Osteocyte (in vitro differentiated cells): ENCODE measurements at regions not wholly inside any gene's neighbourhood (a gene's known extent, or its start where the extent isn't known, plus 50 kb on each side); places are given as distances from the start of the nearest gene placed in this dataset.

Source experiments
- DNase-seq: peaks from one replicate; pipeline ENCODE4 v3.0.0; 2021; ENCODE audit warnings: mixed read lengths; ENCODE audit not compliant: unreplicated experiment; ENCODE audit errors: extremely low spot score
- H3K27ac Mint-ChIP-seq: one replicate; pipeline ENCODE4 v1.8.0; 2021; ENCODE audit warnings: mild to moderate bottlenecking, mixed read lengths; ENCODE audit not compliant: unreplicated experiment
- H3K27me3 Mint-ChIP-seq: one replicate; pipeline ENCODE4 v1.8.0; 2021; ENCODE audit warnings: mixed read lengths; ENCODE audit not compliant: unreplicated experiment
- H3K36me3 Mint-ChIP-seq: one replicate; pipeline ENCODE4 v1.8.0; 2021; ENCODE audit warnings: mixed read lengths; ENCODE audit not compliant: unreplicated experiment
- H3K4me1 Mint-ChIP-seq: one replicate; pipeline ENCODE4 v1.8.0; 2021; ENCODE audit warnings: mixed read lengths; ENCODE audit not compliant: unreplicated experiment
- H3K4me3 Mint-ChIP-seq: one replicate; pipeline ENCODE4 v1.8.0; 2021; ENCODE audit warnings: mild to moderate bottlenecking, moderate library complexity, mixed read lengths; ENCODE audit not compliant: unreplicated experiment
- H3K9me3 Mint-ChIP-seq: one replicate; pipeline ENCODE4 v1.8.0; 2021; ENCODE audit warnings: mixed read lengths; ENCODE audit not compliant: unreplicated experiment
- TF ChIP-seq, protein P1 (sequence below): fragments of 200-600 bp; sonication (generic); IDR thresholded peaks from 2 replicates; pipeline ENCODE4 v1.5.0; 2021; ENCODE audit warnings: antibody characterized with exemption, mild to moderate bottlenecking, moderate library complexity

DNA sequence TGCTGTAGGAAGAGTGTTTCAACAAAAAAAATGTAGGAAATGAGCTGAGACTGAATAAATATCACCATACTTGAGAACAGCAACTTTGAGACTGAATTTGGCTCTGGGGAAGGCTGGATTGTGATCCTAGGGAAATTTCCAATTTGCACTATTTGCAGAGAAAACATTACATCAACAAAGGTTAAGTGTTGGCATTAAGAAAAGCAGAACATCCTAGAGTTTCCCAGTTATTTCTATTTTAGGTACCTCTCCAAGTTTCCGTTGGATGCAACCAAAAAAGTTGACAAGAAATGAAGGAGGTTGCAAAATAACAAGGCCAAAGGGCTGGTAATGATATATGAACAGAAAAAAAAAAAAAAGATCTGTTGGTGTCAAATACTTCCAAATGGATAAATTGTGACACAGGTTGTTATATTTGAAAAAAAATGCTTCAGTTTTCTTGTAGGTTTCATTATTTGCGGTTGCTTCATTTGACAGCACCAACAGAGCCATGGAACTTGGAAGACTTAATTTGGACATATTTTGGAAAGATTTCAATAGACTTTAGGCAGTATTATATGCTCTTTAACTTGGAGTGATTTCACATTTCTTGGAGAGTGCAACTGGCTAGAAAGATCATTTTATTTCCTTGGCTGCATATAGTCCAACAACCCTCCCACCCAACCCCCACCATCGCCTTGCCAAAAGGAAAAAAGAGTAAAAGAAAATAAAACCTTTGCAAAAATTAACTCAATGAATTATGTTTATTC is 230.8 kb downstream of the ZNF608 start:
- H3K27ac Mint-ChIP-seq, result no peak overlapping the region
- no peak for DNase-seq
- TF ChIP-seq, protein P1, sequence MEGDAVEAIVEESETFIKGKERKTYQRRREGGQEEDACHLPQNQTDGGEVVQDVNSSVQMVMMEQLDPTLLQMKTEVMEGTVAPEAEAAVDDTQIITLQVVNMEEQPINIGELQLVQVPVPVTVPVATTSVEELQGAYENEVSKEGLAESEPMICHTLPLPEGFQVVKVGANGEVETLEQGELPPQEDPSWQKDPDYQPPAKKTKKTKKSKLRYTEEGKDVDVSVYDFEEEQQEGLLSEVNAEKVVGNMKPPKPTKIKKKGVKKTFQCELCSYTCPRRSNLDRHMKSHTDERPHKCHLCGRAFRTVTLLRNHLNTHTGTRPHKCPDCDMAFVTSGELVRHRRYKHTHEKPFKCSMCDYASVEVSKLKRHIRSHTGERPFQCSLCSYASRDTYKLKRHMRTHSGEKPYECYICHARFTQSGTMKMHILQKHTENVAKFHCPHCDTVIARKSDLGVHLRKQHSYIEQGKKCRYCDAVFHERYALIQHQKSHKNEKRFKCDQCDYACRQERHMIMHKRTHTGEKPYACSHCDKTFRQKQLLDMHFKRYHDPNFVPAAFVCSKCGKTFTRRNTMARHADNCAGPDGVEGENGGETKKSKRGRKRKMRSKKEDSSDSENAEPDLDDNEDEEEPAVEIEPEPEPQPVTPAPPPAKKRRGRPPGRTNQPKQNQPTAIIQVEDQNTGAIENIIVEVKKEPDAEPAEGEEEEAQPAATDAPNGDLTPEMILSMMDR, result no peak
- no peaks in the 10 kb centered on the region for H3K9me3 Mint-ChIP-seq
- peaks cover 24% of the 10 kb centered on the region for H3K4me1 Mint-ChIP-seq
- H3K4me3 Mint-ChIP-seq, result no peak overlapping the region
- no peaks in the 10 kb centered on the region for H3K36me3 Mint-ChIP-seq
- peaks cover 13% of the 10 kb centered on the region for H3K27me3 Mint-ChIP-seq

DNA sequence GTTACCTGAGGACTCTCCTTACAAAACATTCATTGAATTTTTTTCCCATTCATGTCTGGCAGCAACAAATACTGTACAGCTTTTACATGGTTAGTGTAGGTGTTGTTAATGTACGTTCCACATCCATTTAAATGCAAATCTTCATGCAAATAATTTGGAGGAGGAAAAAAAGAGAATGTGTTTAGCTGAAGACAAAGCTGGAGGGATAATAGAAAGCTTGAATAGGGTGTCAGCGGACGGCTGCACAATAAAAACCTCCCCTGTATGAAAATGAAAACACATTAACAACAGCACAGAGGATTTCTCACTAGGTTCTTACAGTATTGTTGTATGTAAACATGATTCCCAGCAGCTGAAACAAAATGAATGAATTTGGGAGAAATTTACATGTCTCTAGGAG is 231.5 kb downstream of the ZNF608 start:
- H3K9me3 Mint-ChIP-seq, result no peaks in the 10 kb centered on the region
- DNase-seq, result no peak
- no peak overlapping the region for H3K27ac Mint-ChIP-seq
- no peak overlapping the region for H3K4me3 Mint-ChIP-seq
- no peaks in the 10 kb centered on the region for H3K36me3 Mint-ChIP-seq
- peaks cover 24% of the 10 kb centered on the region for H3K4me1 Mint-ChIP-seq
- TF ChIP-seq, protein P1, result no peak
- H3K27me3 Mint-ChIP-seq, result peaks cover 13% of the 10 kb centered on the region

DNA sequence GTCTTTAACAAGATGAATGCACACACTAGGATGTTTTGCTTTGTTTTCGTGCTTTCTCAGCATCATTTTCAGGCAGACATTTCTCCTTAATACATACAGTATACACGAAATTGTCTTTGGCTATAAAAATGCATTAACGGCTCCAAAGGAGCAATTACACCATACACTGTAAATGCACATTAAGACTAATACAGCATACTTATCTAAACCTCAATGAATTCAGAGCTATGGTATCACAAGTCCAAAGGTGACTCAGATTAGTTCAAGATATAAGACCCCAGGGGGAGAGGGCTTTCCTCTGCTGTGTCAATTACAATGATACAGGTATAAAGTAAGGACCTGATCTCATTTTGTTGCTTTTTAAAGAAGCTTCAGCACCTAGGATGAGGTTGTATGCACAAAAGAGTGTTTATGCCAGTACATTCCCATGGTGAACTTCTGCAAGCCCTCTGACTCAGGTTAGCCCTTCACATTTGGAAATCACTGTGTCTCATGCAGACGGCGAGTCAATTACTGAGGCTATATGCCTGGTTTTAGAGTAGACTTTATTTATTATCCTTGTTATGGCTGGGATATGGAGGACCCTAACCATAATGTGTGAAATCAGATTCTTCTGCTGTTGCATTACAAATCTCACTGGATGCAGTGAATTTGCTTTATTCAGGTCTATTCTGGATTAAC is 233.3 kb downstream of the ZNF608 start:
- Mint-ChIP-seq H3K27me3 (peaks cover 13% of the 10 kb centered on the region), H3K4me3 (no peak overlapping the region), H3K36me3 (no peaks in the 10 kb centered on the region), H3K4me1 (peaks cover 14% of the 10 kb centered on the region), H3K27ac (no peak overlapping the region), H3K9me3 (no peaks in the 10 kb centered on the region)
- no peak for DNase-seq
- TF ChIP-seq, protein P1, result no peak

DNA sequence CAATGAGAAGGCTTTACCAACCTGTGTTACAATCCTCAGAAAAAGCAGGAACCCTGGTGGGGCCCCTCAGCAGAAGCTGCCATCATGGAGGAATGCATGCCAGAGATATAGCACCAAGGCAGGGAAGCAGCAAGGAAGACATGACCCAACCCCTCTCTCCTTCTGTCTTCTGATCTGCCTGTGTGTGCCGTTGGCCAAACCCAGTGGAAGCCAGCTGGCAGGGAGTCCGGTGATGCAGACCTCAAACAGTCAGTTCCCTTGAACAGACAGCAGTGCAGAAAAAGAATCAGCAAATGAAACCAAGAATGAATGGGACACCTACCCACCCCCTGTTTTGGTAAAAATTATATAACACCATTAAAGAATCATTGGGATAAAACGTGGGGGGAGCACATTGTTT is 234.2 kb downstream of the ZNF608 start:
- Mint-ChIP-seq H3K9me3 (no peaks in the 10 kb centered on the region), H3K4me1 (peaks cover 14% of the 10 kb centered on the region), H3K27me3 (peaks cover 13% of the 10 kb centered on the region), H3K4me3 (no peak overlapping the region), H3K27ac (no peak overlapping the region), H3K36me3 (no peaks in the 10 kb centered on the region)
- TF ChIP-seq, protein P1, result no peak
- no peak for DNase-seq

DNA sequence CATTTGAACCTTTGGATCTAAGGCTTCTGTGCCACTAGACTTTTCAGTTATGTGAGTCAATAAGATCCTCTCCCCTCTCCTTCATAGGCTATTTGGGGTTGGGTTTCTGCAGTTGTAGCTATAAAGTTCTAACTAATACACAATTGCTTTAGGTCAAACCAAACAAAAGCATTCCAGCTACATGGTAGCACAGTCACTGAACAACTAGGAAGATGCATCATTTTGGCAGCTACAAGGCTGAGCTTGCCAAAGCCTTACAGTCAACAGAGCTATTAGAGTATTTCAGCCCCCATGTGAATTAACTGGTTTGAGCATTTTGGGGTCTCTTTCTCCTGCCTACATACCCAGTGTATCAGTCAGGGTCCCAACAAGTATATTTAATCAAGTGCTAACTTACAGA is 234.6 kb downstream of the ZNF608 start:
- no peak overlapping the region for H3K27ac Mint-ChIP-seq
- peaks cover 14% of the 10 kb centered on the region for H3K4me1 Mint-ChIP-seq
- H3K27me3 Mint-ChIP-seq, result peaks cover 13% of the 10 kb centered on the region
- no peaks in the 10 kb centered on the region for H3K36me3 Mint-ChIP-seq
- no peak overlapping the region for H3K4me3 Mint-ChIP-seq
- H3K9me3 Mint-ChIP-seq, result no peaks in the 10 kb centered on the region
- no peak for DNase-seq
- TF ChIP-seq, protein P1, result no peak
